H1 (cell line): ENCODE measurements at regions not wholly inside any gene's neighbourhood (a gene's known extent, or its start where the extent isn't known, plus 50 kb on each side); places are given as distances from the start of the nearest gene placed in this dataset.

Experiments used
- CTCF ChIA-PET: fragments of 300-600 bp; sonication (Branson Sonifier 250); formaldehyde crosslinking; loops from one replicate; lab custom pipeline; 2021; ENCODE audit not compliant: partially characterized antibody; lab: Charles Lee
- POLR2A ChIA-PET: fragments of 300-600 bp; sonication (Branson Sonifier 250); formaldehyde crosslinking; loops from one replicate; lab custom pipeline; 2021; ENCODE audit warnings: inconsistent platforms; ENCODE audit not compliant: partially characterized antibody; lab: Charles Lee
- DNase-seq, 2 experiments: peaks; one replicate each; pipeline versions ENCODE4 v3.0.0 to v3.0.0-alpha.2; 2010 to 2022; ENCODE audit warnings: low spot score in 2 of 2, low read depth in 1 of 2, mixed read lengths in 1 of 2
- FAIRE-seq: peaks from 2 replicates; lab custom pipeline; 2011; peaks lifted over from hg19 to GRCh38; lab: Jason Lieb, UNC
- H2AFZ ChIP-seq: 2 replicates; pipeline ENCODE4 v1.8.1; 2012; ENCODE audit warnings: low read length, inconsistent platforms
- H2AK5ac ChIP-seq: 2 replicates; pipeline ENCODE4 v1.6.1; 2013; ENCODE audit warnings: low read depth, low read length
- H2BK120ac ChIP-seq: replicated peaks from 2 replicates; pipeline ENCODE3; 2013; ENCODE audit warnings: low read depth, low read length, inconsistent platforms
- H2BK12ac ChIP-seq: 2 replicates; pipeline ENCODE4 v1.6.1; 2013; ENCODE audit warnings: low read depth, low read length
- H2BK15ac ChIP-seq: 2 replicates; pipeline ENCODE4 v1.6.1; 2013; ENCODE audit warnings: low read length
- H2BK20ac ChIP-seq: 2 replicates; pipeline ENCODE4 v1.6.1; 2013; ENCODE audit warnings: low read length
- H2BK5ac ChIP-seq: 2 replicates; pipeline ENCODE4 v1.6.1; 2013; ENCODE audit warnings: low read depth, low read length
- H3K14ac ChIP-seq: 2 replicates; pipeline ENCODE4 v1.6.1; 2013; ENCODE audit warnings: inconsistent platforms; ENCODE audit not compliant: insufficient read length
- H3K18ac ChIP-seq: 2 replicates; pipeline ENCODE4 v1.6.1; 2013; ENCODE audit warnings: low read length; ENCODE audit errors: extremely low read depth
- H3K23ac ChIP-seq: 2 replicates; pipeline ENCODE4 v1.6.1; 2013; ENCODE audit warnings: inconsistent platforms; ENCODE audit not compliant: insufficient read length
- H3K23me2 ChIP-seq: 2 replicates; pipeline ENCODE4 v1.6.1; 2013; ENCODE audit warnings: low read depth, low read length
- H3K27ac ChIP-seq: 2 replicates; pipeline ENCODE4 v1.6.1; 2011; ENCODE audit warnings: low read depth, low read length, inconsistent platforms
- H3K27me3 ChIP-seq, 4 experiments: replicated peaks in 1 of 4; 1 replicate in 1 of 4; 2 replicates in 3 of 4; pipeline versions ENCODE4 v1.6.1 to v1.8.1; 2011 to 2013; ENCODE audit warnings: low read length in 3 of 4, mild to moderate bottlenecking in 3 of 4, inconsistent platforms in 2 of 4, mixed read lengths in 2 of 4, moderate library complexity in 1 of 4; ENCODE audit not compliant: control insufficient read depth in 3 of 4, insufficient read depth in 3 of 4; ENCODE audit errors: extremely low read depth in 1 of 4
- H3K36me3 ChIP-seq, 4 experiments: 2 replicates each; pipeline versions ENCODE4 v1.6.1 to v1.8.1; 2011 to 2013; ENCODE audit warnings: mild to moderate bottlenecking in 4 of 4, low read length in 3 of 4, moderate library complexity in 2 of 4, control low read depth in 1 of 4, inconsistent platforms in 1 of 4; ENCODE audit not compliant: insufficient read depth in 4 of 4, control insufficient read depth in 2 of 4
- H3K4ac ChIP-seq: replicated peaks from 2 replicates; pipeline ENCODE3; 2013; ENCODE audit warnings: low read length, low read depth, mixed read lengths, inconsistent platforms; ENCODE audit not compliant: insufficient read length
- H3K4me1 ChIP-seq, 4 experiments: replicated peaks in 1 of 4; 1 replicate in 1 of 4; 2 replicates in 3 of 4; pipeline versions ENCODE4 v1.6.1 to v1.8.1; 2011 to 2013; ENCODE audit warnings: low read length in 3 of 4, inconsistent platforms in 2 of 4, mixed read lengths in 1 of 4; ENCODE audit not compliant: insufficient read depth in 4 of 4, control insufficient read depth in 3 of 4
- H3K4me2 ChIP-seq, 2 experiments: 2 replicates each; pipeline versions ENCODE4 v1.6.1 to v1.8.1; 2011 to 2013; ENCODE audit warnings: low read depth in 2 of 2, low read length in 2 of 2, control low read depth in 1 of 2, inconsistent platforms in 1 of 2, mild to moderate bottlenecking in 1 of 2; ENCODE audit not compliant: insufficient read depth in 1 of 2
- H3K4me3 ChIP-seq, 4 experiments: fragments of 200-600, 300-600 bp in 1 of 4; sonication (generic), shearing (Covaris generic), sonication (Bioruptor Twin) in 1 of 4; 2 replicates each; pipeline versions ENCODE4 v1.5.1 to v1.8.1; 2011 to 2016; ENCODE audit warnings: low read length in 4 of 4, low read depth in 3 of 4, control low read depth in 2 of 4, inconsistent platforms in 2 of 4, mild to moderate bottlenecking in 2 of 4, mixed read lengths in 1 of 4, moderate library complexity in 1 of 4; ENCODE audit not compliant: insufficient read depth in 2 of 4; ENCODE audit errors: extremely low read depth in 1 of 4
- H3K56ac ChIP-seq: replicated peaks from 2 replicates; pipeline ENCODE3; 2013; ENCODE audit warnings: low read depth, mild to moderate bottlenecking, mixed read lengths, low read length, inconsistent platforms; ENCODE audit not compliant: insufficient read length
- H3K79me1 ChIP-seq: 2 replicates; pipeline ENCODE4 v1.6.1; 2013; ENCODE audit warnings: low read depth, low read length, control low read depth
- H3K79me2 ChIP-seq, 2 experiments: 2 replicates each; pipeline versions ENCODE4 v1.6.1 to v1.8.1; 2012 to 2013; ENCODE audit warnings: low read length in 2 of 2, mild to moderate bottlenecking in 2 of 2, inconsistent platforms in 1 of 2; ENCODE audit not compliant: insufficient read depth in 2 of 2, control insufficient read depth in 1 of 2
- H3K9ac ChIP-seq, 4 experiments: replicated peaks in 1 of 4; 1 replicate in 1 of 4; 2 replicates in 3 of 4; pipeline versions ENCODE4 v1.6.1 to v1.8.1; 2011 to 2013; ENCODE audit warnings: low read depth in 3 of 4, low read length in 3 of 4, control low read depth in 2 of 4, mild to moderate bottlenecking in 2 of 4, moderate library complexity in 2 of 4, inconsistent platforms in 1 of 4; ENCODE audit errors: extremely low read depth in 1 of 4
- H3K9me3 ChIP-seq, 2 experiments: 2 replicates each; pipeline versions ENCODE4 v1.6.1 to v1.8.1; 2012 to 2013; ENCODE audit warnings: mild to moderate bottlenecking in 2 of 2, moderate library complexity in 2 of 2, control low read depth in 1 of 2, inconsistent platforms in 1 of 2, low read depth in 1 of 2, low read length in 1 of 2, mixed read lengths in 1 of 2; ENCODE audit not compliant: insufficient read depth in 2 of 2
- H4K20me1 ChIP-seq, 2 experiments: replicated peaks in 1 of 2; 2 replicates each; pipeline versions ENCODE3 to v1.8.1; 2011 to 2013; ENCODE audit warnings: inconsistent platforms in 2 of 2, low read length in 2 of 2, mild to moderate bottlenecking in 1 of 2; ENCODE audit not compliant: insufficient read depth in 2 of 2, control insufficient read depth in 1 of 2
- H4K5ac ChIP-seq: 2 replicates; pipeline ENCODE4 v1.6.1; 2013; ENCODE audit warnings: low read length, low read depth, mixed read lengths, inconsistent platforms; ENCODE audit not compliant: insufficient read length
- H4K8ac ChIP-seq: 2 replicates; pipeline ENCODE4 v1.8.0; 2013; ENCODE audit warnings: mild to moderate bottlenecking, moderate library complexity, low read length, inconsistent platforms; ENCODE audit not compliant: insufficient read depth; ENCODE audit errors: extremely low read depth
- H4K91ac ChIP-seq: replicated peaks from 2 replicates; pipeline ENCODE3; 2013; ENCODE audit warnings: low read length, mixed read lengths, inconsistent platforms; ENCODE audit not compliant: insufficient read length
- BRCA1 ChIP-seq: IDR thresholded peaks from 2 replicates; pipeline ENCODE4 v1.6.1; 2012; ENCODE audit warnings: low read depth, low read length, improper control_type of control experiment
- CBX8 ChIP-seq: fragments of 300-800, 300-1000 bp; sonication (generic); IDR thresholded peaks from 2 replicates; pipeline ENCODE4 v1.7.1; 2016; ENCODE audit warnings: low read depth, low read length, borderline replicate concordance
- EZH2 ChIP-seq: fragments of 200-600 bp; sonication (generic); IDR thresholded peaks from 2 replicates; pipeline ENCODE4 v1.7.1; 2012; ENCODE audit warnings: low read depth, mild to moderate bottlenecking, moderate library complexity, low read length, inconsistent platforms; ENCODE audit not compliant: severe bottlenecking
- KDM4A ChIP-seq: IDR thresholded peaks from one replicate; pipeline ENCODE4 v1.7.1; 2012; ENCODE audit warnings: low read depth, mild to moderate bottlenecking, moderate library complexity, low read length, inconsistent platforms; ENCODE audit not compliant: severe bottlenecking
- MAFK ChIP-seq: IDR thresholded peaks from 2 replicates; pipeline ENCODE4 v1.6.1; 2012; ENCODE audit warnings: low read depth, mild to moderate bottlenecking, improper control_type of control experiment, low read length
- POLR2A ChIP-seq, 2 experiments: IDR thresholded peaks; 1 replicate in 1 of 2; 2 replicates in 1 of 2; pipeline ENCODE4 v1.6.1; 2011; ENCODE audit warnings: low read depth in 2 of 2, low read length in 2 of 2, mild to moderate bottlenecking in 2 of 2; ENCODE audit errors: control extremely low read depth in 1 of 2
- SAP30 ChIP-seq: fragments of 300-600 bp; sonication (generic); IDR thresholded peaks from 2 replicates; pipeline ENCODE4 v1.7.1; 2012; ENCODE audit warnings: low read length, moderate library complexity, mild to moderate bottlenecking, inconsistent platforms; ENCODE audit not compliant: insufficient read depth, insufficient replicate concordance
- SP4 ChIP-seq: IDR thresholded peaks from 2 replicates; pipeline ENCODE4 v1.6.1; 2012; ENCODE audit warnings: low read length, inconsistent platforms
- TAF1 ChIP-seq: IDR thresholded peaks from 2 replicates; pipeline ENCODE4 v1.6.1; 2011; ENCODE audit warnings: mild to moderate bottlenecking, low read depth, low read length
- TCF12 ChIP-seq: IDR thresholded peaks from 2 replicates; pipeline ENCODE4 v1.6.1; 2011; ENCODE audit warnings: low read depth, mild to moderate bottlenecking, low read length
- YY1 ChIP-seq: IDR thresholded peaks from 2 replicates; pipeline ENCODE4 v1.6.1; 2011; ENCODE audit warnings: low read depth, mild to moderate bottlenecking, low read length
- ZNF274 ChIP-seq: IDR thresholded peaks from 2 replicates; pipeline ENCODE4 v1.7.0; 2012; ENCODE audit warnings: low read length, borderline replicate concordance; ENCODE audit errors: extremely low read depth
- WGBS, 2 experiments: shearing (Covaris generic) in 1 of 2; methylation state at CpG; one replicate each; pipeline versions ENCODE4 v1.1.6 to v1.1.7; 2013 to 2015; ENCODE audit warnings: low lambda C conversion rate in 2 of 2, mixed read lengths in 2 of 2, inconsistent platforms in 1 of 2, low coverage in 1 of 2, missing lambda C conversion rate in 1 of 2; ENCODE audit not compliant: insufficient replicate concordance in 2 of 2, insufficient coverage in 1 of 2, insufficient read length in 1 of 2; ENCODE audit errors: extremely low coverage in 1 of 2, missing lambda C conversion rate in 1 of 2; 5-methylcytosine and 5-hydroxymethylcytosine counted together
- TF ChIP-seq, protein P1 (sequence below): IDR thresholded peaks from 2 replicates; pipeline ENCODE4 v1.6.1; 2012; ENCODE audit warnings: inconsistent platforms

DNA sequence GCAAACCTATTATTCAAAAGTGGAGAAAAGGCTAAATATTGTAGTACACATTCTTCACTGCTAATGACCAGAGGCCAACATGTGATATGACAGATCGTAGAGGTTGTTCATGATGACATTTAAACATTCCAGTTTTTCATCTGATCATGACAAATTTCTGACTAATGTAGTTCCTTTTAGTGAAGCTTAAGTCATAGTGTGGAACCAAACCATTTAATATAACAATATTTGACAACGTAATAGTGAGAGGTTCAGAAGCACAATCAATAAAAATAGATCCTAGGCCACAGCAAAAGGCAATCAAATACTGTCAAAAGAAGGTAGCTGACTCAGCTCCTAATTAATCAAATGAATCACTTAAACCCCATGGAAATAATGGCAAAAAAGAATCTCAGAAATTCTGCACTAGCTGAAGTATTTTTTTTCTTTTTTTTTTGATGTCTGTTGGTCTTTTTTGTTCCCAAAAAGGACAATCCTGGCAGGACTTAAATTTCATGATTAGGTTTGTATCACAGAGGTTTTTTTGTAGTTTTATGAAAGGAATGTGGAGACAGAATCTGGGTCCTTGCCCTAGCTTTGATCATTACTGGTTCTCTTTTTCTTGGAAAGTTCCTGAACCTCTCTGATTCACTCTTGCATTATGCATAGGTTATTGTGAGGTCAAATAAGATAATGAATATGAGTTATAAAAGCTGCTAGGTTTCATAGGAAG is 795.0 kb downstream of the DTWD2 start:
- Histone ChIP-seq H3K79me1 (no peaks in the 10 kb centered on the region), H3K4me3 (no peak overlapping the region), H3K14ac (no peak overlapping the region), H2BK15ac (no peak overlapping the region), H3K4me2 (no peak overlapping the region), H3K4ac (no peak overlapping the region), H2BK20ac (no peak overlapping the region), H4K20me1 (no peaks in the 10 kb centered on the region), H3K4me1 (peaks cover 0 to 2% (median 0%) of the 10 kb centered on the region in 4 experiments; a peak in 2 of 7 replicates), H2BK12ac (no peak overlapping the region), H3K9me3 (no peaks in the 10 kb centered on the region), H4K5ac (no peak overlapping the region), H3K23ac (no peak overlapping the region), H4K91ac (no peak overlapping the region), H3K27ac (no peak overlapping the region), H2BK120ac (no peak overlapping the region), H3K36me3 (no peaks in the 10 kb centered on the region), H3K27me3 (no peaks in the 10 kb centered on the region), H3K9ac (no peak overlapping the region), H2BK5ac (no peak overlapping the region), H3K56ac (no peak overlapping the region), H2AK5ac (no peak overlapping the region), H3K18ac (no peak overlapping the region), H3K79me2 (no peaks in the 10 kb centered on the region), H4K8ac (no peak overlapping the region), H2AFZ (no peak overlapping the region), H3K23me2 (no peaks in the 10 kb centered on the region)
- DNase-seq: no peak
- ChIA-PET CTCF (interaction anchor here (0.6 kb wide), 1 partner anchor 612 kb away, joined by 3 read pairs; no protein-coding TSS in a partner anchor), POLR2A (no interaction called here)
- FAIRE-seq: no peak
- 93% methylated on average over 2 of the region's 2 CpGs; no CpG with 5 or more reads in 1 of the 2 experiments for WGBS, 2 experiments
- no peak for TF ChIP-seq YY1
- no peak for TF ChIP-seq POLR2A (IDR thresholded peaks at IDR 0.05; ENCODE audit: control extremely low read depth in 1 of 2, low read depth in 2 of 2, low read length in 2 of 2)
- TF ChIP-seq SP4: no peak
- TF ChIP-seq EZH2: no peak
- no peak for TF ChIP-seq CBX8
- no peak for TF ChIP-seq ZNF274
- TF ChIP-seq, protein P1, sequence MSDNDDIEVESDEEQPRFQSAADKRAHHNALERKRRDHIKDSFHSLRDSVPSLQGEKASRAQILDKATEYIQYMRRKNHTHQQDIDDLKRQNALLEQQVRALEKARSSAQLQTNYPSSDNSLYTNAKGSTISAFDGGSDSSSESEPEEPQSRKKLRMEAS: no peak
- no peak for TF ChIP-seq TAF1
- TF ChIP-seq BRCA1: no peak
- no peak for TF ChIP-seq MAFK
- TF ChIP-seq TCF12: no peak
- no peak for TF ChIP-seq SAP30
- TF ChIP-seq KDM4A: no peak
